ENCODE measurements at regions not wholly inside any gene's neighbourhood (a gene's known extent, or its start where the extent isn't known, plus 50 kb on each side); places are given as distances from the start of the nearest gene placed in this dataset.

DNA sequence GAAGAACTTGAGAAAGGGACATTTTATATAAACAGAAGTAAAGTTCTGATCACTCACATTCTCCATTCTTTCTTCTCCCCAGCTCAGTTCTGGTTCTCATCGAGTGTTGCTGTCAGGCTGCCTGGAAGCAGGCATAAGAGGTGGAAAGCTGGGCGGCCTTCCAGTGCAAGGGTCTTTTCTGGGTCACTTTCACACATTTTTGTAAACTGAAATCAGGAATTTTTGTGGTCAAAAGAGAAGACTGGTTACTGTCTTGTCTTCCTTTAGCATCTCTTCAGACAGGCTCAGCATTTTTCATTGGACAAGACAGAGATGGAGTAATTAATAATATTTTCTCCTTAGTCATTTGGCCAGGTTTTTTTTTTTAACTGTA, 93.7 kb downstream of the CTH start:
- no peak for TF ChIP-seq POLR2A (IDR thresholded peaks at IDR 0.05)
- no peak for TF ChIP-seq POLR2AphosphoS5 (IDR thresholded peaks at IDR 0.05)
- TF ChIP-seq, protein P1, sequence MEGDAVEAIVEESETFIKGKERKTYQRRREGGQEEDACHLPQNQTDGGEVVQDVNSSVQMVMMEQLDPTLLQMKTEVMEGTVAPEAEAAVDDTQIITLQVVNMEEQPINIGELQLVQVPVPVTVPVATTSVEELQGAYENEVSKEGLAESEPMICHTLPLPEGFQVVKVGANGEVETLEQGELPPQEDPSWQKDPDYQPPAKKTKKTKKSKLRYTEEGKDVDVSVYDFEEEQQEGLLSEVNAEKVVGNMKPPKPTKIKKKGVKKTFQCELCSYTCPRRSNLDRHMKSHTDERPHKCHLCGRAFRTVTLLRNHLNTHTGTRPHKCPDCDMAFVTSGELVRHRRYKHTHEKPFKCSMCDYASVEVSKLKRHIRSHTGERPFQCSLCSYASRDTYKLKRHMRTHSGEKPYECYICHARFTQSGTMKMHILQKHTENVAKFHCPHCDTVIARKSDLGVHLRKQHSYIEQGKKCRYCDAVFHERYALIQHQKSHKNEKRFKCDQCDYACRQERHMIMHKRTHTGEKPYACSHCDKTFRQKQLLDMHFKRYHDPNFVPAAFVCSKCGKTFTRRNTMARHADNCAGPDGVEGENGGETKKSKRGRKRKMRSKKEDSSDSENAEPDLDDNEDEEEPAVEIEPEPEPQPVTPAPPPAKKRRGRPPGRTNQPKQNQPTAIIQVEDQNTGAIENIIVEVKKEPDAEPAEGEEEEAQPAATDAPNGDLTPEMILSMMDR (IDR thresholded peaks at IDR 0.05): no peak

Data from suprapubic skin (tissue), 4 donors.